Prostate gland (tissue), 2 donors: ENCODE measurements at regions not wholly inside any gene's neighbourhood (a gene's known extent, or its start where the extent isn't known, plus 50 kb on each side); places are given as distances from the start of the nearest gene placed in this dataset.

Source experiments
- DNase-seq: peaks from one replicate; pipeline ENCODE4 v3.0.0-alpha.2; 2019; ENCODE audit warnings: low spot score
- H3K27ac ChIP-seq, 2 donors: fragments of 200-600 bp; sonication (generic); 2 replicates each; pipeline ENCODE4 v1.5.1; 2017 to 2019
- H3K27me3 ChIP-seq: fragments of 200-600 bp; sonication (generic); replicated peaks from 2 replicates; pipeline ENCODE4 v1.5.1; 2019; ENCODE audit not compliant: insufficient read depth
- H3K36me3 ChIP-seq, 2 donors: fragments of 200-600 bp; sonication (generic); 1 replicate in 1 of 2; 2 replicates in 1 of 2; pipeline versions ENCODE4 v1.5.1 to v1.8.1; 2017 to 2019
- H3K4me1 ChIP-seq: fragments of 200-600 bp; sonication (generic); replicated peaks from 2 replicates; pipeline ENCODE4 v1.5.1; 2019
- H3K4me3 ChIP-seq, 2 donors: fragments of 200-600 bp; sonication (generic); 2 replicates each; pipeline ENCODE4 v1.5.1; 2017 to 2019
- H3K9me3 ChIP-seq: fragments of 200-600 bp; sonication (generic); 2 replicates; pipeline ENCODE4 v1.5.1; 2017
- CTCF ChIP-seq, 4 experiments: fragments of 200-600 bp in 2 of 4; fragments of 450-650 bp in 2 of 4; sonication (generic) in 2 of 4; IDR thresholded peaks; 1 replicate in 3 of 4; 2 replicates in 1 of 4; pipeline ENCODE4 v1.5.1; 2016 to 2019; ENCODE audit warnings: antibody characterized with exemption in 4 of 4, mild to moderate bottlenecking in 2 of 4, moderate library complexity in 2 of 4
- POLR2A ChIP-seq: fragments of 450-650 bp; IDR thresholded peaks from one replicate; pipeline ENCODE4 v1.6.1; 2016; ENCODE audit warnings: antibody characterized with exemption, mild to moderate bottlenecking
- POLR2AphosphoS5 ChIP-seq: sonication (generic); formaldehyde crosslinking; IDR thresholded peaks from one replicate; pipeline ENCODE4 v1.6.1; 2017; ENCODE audit warnings: antibody characterized with exemption
- WGBS: methylation state at CpG from one replicate; pipeline ENCODE4 v1.1.5; 2018; 5-methylcytosine and 5-hydroxymethylcytosine counted together
- intact Hi-C: fragments of 100-400 bp; cut with DNase I; formaldehyde crosslinking; loops from one replicate; pipeline ENCODE4 v1.14.2; 2022

GRCh38 chr12:65536351-65536750, 257.9 kb downstream of the MSRB3 start:
- TF ChIP-seq CTCF (IDR thresholded peaks at IDR 0.05) (no peak), POLR2AphosphoS5 (no peak), POLR2A (no peak)
- H3K36me3 ChIP-seq = no peaks in the 10 kb centered on the region
- H3K4me3 ChIP-seq = no peak overlapping the region
- H3K27ac ChIP-seq = no peak overlapping the region
- intact Hi-C loops = no loop called here
- H3K27me3 ChIP-seq = no peaks in the 10 kb centered on the region
- WGBS = 52% methylated on average over 3 of the region's 3 CpGs
- DNase-seq = no peak
- H3K4me1 ChIP-seq = no peaks in the 10 kb centered on the region
- no peaks in the 10 kb centered on the region for H3K9me3 ChIP-seq

- intact Hi-C loops = no loop called here
- TF ChIP-seq POLR2AphosphoS5 (peak; percentile 18), POLR2A (no peak)
- H3K36me3 ChIP-seq = no peaks in the 10 kb centered on the region
- no peaks in the 10 kb centered on the region for H3K27me3 ChIP-seq
- no peak overlapping the region for H3K27ac ChIP-seq
- DNase-seq = peak; percentile 9
- H3K9me3 ChIP-seq = no peaks in the 10 kb centered on the region
- H3K4me3 ChIP-seq = no peak overlapping the region
- H3K4me1 ChIP-seq = no peaks in the 10 kb centered on the region
- WGBS = 32% methylated on average over 6 of the region's 6 CpGs
Observed at GRCh38 chr12:65536876-65537681, 258.6 kb downstream of the MSRB3 start.

- no peaks in the 10 kb centered on the region for H3K36me3 ChIP-seq
- no peak overlapping the region for H3K27ac ChIP-seq
- H3K4me1 ChIP-seq = no peaks in the 10 kb centered on the region
- intact Hi-C loops = no loop called here
- TF ChIP-seq POLR2A (no peak), POLR2AphosphoS5 (no peak), CTCF (IDR thresholded peaks at IDR 0.05) (no peak)
- WGBS = 96% methylated on average over 1 of the region's 1 CpG
- no peaks in the 10 kb centered on the region for H3K27me3 ChIP-seq
- DNase-seq = no peak
- no peaks in the 10 kb centered on the region for H3K9me3 ChIP-seq
- H3K4me3 ChIP-seq = no peak overlapping the region
Observed at GRCh38 chr12:65537978-65538377, 259.5 kb downstream of the MSRB3 start.

- WGBS = 94% methylated on average over 1 of the region's 1 CpG
- H3K4me1 ChIP-seq = no peaks in the 10 kb centered on the region
- H3K9me3 ChIP-seq = no peaks in the 10 kb centered on the region
- no peak overlapping the region for H3K27ac ChIP-seq
- no peaks in the 10 kb centered on the region for H3K27me3 ChIP-seq
- no peak for TF ChIP-seq POLR2AphosphoS5
- no peak for TF ChIP-seq POLR2A
- no peak for TF ChIP-seq CTCF (IDR thresholded peaks at IDR 0.05)
- no peak for DNase-seq
- no peak overlapping the region for H3K4me3 ChIP-seq
- intact Hi-C loops = no loop called here
- no peaks in the 10 kb centered on the region for H3K36me3 ChIP-seq
Observed at GRCh38 chr12:65539023-65539422, 260.5 kb downstream of the MSRB3 start.

GRCh38 chr12:65540140-65540539, 261.7 kb downstream of the MSRB3 start:
- Histone ChIP-seq H3K36me3 (no peaks in the 10 kb centered on the region), H3K27me3 (no peaks in the 10 kb centered on the region), H3K27ac (no peak overlapping the region), H3K4me3 (no peak overlapping the region), H3K9me3 (no peaks in the 10 kb centered on the region), H3K4me1 (no peaks in the 10 kb centered on the region)
- DNase-seq = no peak
- WGBS = 100% methylated on average over 1 of the region's 1 CpG
- intact Hi-C loops = no loop called here
- TF ChIP-seq POLR2AphosphoS5 = no peak
- TF ChIP-seq POLR2A = no peak
- TF ChIP-seq CTCF (IDR thresholded peaks at IDR 0.05) = no peak
